Breast epithelium (tissue), 3 donors: ENCODE measurements at regions not wholly inside any gene's neighbourhood (a gene's known extent, or its start where the extent isn't known, plus 50 kb on each side); places are given as distances from the start of the nearest gene placed in this dataset.

Source experiments
- POLR2A ChIP-seq: fragments of 450-650 bp; IDR thresholded peaks from one replicate; pipeline ENCODE4 v1.6.1; 2016; ENCODE audit warnings: antibody characterized with exemption, mild to moderate bottlenecking, moderate library complexity
- POLR2AphosphoS5 ChIP-seq, 3 donors: sonication (generic); formaldehyde crosslinking; IDR thresholded peaks; one replicate each; pipeline ENCODE4 v1.6.1; 2017; ENCODE audit warnings: antibody characterized with exemption in 3 of 3
- TF ChIP-seq, protein P1 (sequence below), 3 donors: fragments of 450-650 bp; IDR thresholded peaks; one replicate each; pipeline ENCODE4 v1.5.1; 2016 to 2017; ENCODE audit warnings: antibody characterized with exemption in 3 of 3, mild to moderate bottlenecking in 3 of 3, moderate library complexity in 3 of 3

DNA sequence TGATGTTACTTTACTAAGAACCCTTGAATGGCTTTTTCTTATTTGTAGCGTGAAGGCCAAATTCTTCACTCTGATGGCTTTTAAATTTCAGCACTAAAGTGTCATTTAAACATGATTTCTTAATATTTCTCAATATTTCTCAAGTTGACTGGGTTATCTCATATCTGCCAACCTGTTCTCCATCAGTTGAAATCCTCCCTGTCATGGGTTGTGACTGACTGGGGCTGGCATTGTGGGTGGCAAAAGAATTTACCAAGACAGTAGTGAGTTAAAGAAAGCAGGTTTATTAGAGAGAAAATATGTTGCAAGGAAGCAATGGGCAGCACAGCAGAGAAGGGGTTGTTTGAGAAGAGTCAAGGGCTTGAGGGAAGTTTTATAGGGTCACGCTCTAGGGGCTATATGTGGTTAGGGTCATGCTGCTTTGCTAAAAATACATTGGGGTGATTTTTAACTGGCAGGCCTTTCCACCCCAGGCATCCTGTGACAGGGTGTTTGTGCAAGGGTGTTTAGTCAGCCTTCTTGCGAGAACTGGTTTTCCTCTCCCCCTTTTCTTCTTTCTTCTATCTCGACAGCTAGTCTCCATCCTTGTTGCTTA, 232.8 kb upstream of the SEL1L start:
- TF ChIP-seq, protein P1, sequence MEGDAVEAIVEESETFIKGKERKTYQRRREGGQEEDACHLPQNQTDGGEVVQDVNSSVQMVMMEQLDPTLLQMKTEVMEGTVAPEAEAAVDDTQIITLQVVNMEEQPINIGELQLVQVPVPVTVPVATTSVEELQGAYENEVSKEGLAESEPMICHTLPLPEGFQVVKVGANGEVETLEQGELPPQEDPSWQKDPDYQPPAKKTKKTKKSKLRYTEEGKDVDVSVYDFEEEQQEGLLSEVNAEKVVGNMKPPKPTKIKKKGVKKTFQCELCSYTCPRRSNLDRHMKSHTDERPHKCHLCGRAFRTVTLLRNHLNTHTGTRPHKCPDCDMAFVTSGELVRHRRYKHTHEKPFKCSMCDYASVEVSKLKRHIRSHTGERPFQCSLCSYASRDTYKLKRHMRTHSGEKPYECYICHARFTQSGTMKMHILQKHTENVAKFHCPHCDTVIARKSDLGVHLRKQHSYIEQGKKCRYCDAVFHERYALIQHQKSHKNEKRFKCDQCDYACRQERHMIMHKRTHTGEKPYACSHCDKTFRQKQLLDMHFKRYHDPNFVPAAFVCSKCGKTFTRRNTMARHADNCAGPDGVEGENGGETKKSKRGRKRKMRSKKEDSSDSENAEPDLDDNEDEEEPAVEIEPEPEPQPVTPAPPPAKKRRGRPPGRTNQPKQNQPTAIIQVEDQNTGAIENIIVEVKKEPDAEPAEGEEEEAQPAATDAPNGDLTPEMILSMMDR (IDR thresholded peaks at IDR 0.05): no peak
- TF ChIP-seq POLR2A: no peak
- TF ChIP-seq POLR2AphosphoS5 (IDR thresholded peaks at IDR 0.05): no peak
